Left ventricle myocardium inferior (tissue), 1 donor: ENCODE measurements at regions not wholly inside any gene's neighbourhood (a gene's known extent, or its start where the extent isn't known, plus 50 kb on each side); places are given as distances from the start of the nearest gene placed in this dataset.

Source experiments
- DNase-seq: peaks from one replicate; pipeline ENCODE4 v3.0.0-alpha.2; 2020
- H3K27ac ChIP-seq: fragments of 200-600 bp; replicated peaks from 2 replicates; pipeline ENCODE4 v1.8.0; 2021
- H3K27me3 ChIP-seq: fragments of 200-600 bp; 2 replicates; pipeline ENCODE4 v1.8.0; 2021; ENCODE audit warnings: low read depth
- H3K36me3 ChIP-seq: fragments of 200-600 bp; 2 replicates; pipeline ENCODE4 v1.8.0; 2021
- H3K4me1 ChIP-seq: fragments of 200-600 bp; 2 replicates; pipeline ENCODE4 v1.8.0; 2021
- H3K4me3 ChIP-seq: fragments of 200-600 bp; 2 replicates; pipeline ENCODE4 v1.8.0; 2021; ENCODE audit warnings: mild to moderate bottlenecking, moderate library complexity
- H3K9me3 ChIP-seq: fragments of 200-600 bp; replicated peaks from 2 replicates; pipeline ENCODE4 v1.8.0; 2021
- CTCF ChIP-seq: fragments of 200-600 bp; IDR thresholded peaks from 2 replicates; pipeline ENCODE4 v1.8.0; 2021; ENCODE audit warnings: antibody characterized with exemption, mild to moderate bottlenecking, borderline replicate concordance
- intact Hi-C: fragments of 100-400 bp; cut with micrococcal nuclease; formaldehyde crosslinking; loops from one replicate; pipeline ENCODE4 v1.11.0; 2022
- donor health status: DM: no; HTN: yes; CAD: no; lungs with severe emphysema.

GRCh38 chr1:119225265-119225664 lies 84.8 kb upstream of the WARS2 start:
- TF ChIP-seq CTCF = no peak
- no peak for DNase-seq
- Histone ChIP-seq H3K9me3 (no peaks in the 10 kb centered on the region), H3K27ac (no peak overlapping the region), H3K27me3 (no peaks in the 10 kb centered on the region), H3K36me3 (no peaks in the 10 kb centered on the region), H3K4me3 (no peak overlapping the region), H3K4me1 (peaks cover 10% of the 10 kb centered on the region)
- intact Hi-C loops = no loop called here

- Histone ChIP-seq H3K4me1 (peaks cover 10% of the 10 kb centered on the region), H3K27me3 (no peaks in the 10 kb centered on the region), H3K4me3 (no peak overlapping the region), H3K9me3 (no peaks in the 10 kb centered on the region), H3K27ac (no peak overlapping the region), H3K36me3 (no peaks in the 10 kb centered on the region)
- intact Hi-C loops = no loop called here
- DNase-seq = no peak
- no peak for TF ChIP-seq CTCF
Measured at GRCh38 chr1:119225831-119226230, 85.4 kb upstream of the WARS2 start.

GRCh38 chr1:119226321-119226720 lies 85.9 kb upstream of the WARS2 start:
- Histone ChIP-seq H3K27ac (no peak overlapping the region), H3K4me1 (peaks cover 10% of the 10 kb centered on the region), H3K4me3 (no peak overlapping the region), H3K36me3 (no peaks in the 10 kb centered on the region), H3K9me3 (no peaks in the 10 kb centered on the region), H3K27me3 (no peaks in the 10 kb centered on the region)
- intact Hi-C loops = no loop called here
- no peak for DNase-seq
- TF ChIP-seq CTCF = no peak

- no peak overlapping the region for H3K4me3 ChIP-seq
- no peaks in the 10 kb centered on the region for H3K27me3 ChIP-seq
- peak overlapping the region; percentile 22 for H3K27ac ChIP-seq
- TF ChIP-seq CTCF = no peak
- intact Hi-C loops = no loop called here
- H3K36me3 ChIP-seq = no peaks in the 10 kb centered on the region
- no peaks in the 10 kb centered on the region for H3K9me3 ChIP-seq
- DNase-seq = no peak
- H3K4me1 ChIP-seq = peaks cover 10% of the 10 kb centered on the region
Measured at GRCh38 chr1:119226913-119227312, 86.5 kb upstream of the WARS2 start.

GRCh38 chr1:119227456-119227855 lies 87.0 kb upstream of the WARS2 start:
- peaks cover 10% of the 10 kb centered on the region for H3K4me1 ChIP-seq
- no peak for DNase-seq
- no peaks in the 10 kb centered on the region for H3K36me3 ChIP-seq
- H3K27me3 ChIP-seq = no peaks in the 10 kb centered on the region
- no peak for TF ChIP-seq CTCF
- H3K9me3 ChIP-seq = no peaks in the 10 kb centered on the region
- intact Hi-C loops = no loop called here
- H3K4me3 ChIP-seq = no peak overlapping the region
- peak overlapping the region; percentile 22 for H3K27ac ChIP-seq
